GM18498 (cell line): ENCODE measurements at regions not wholly inside any gene's neighbourhood (a gene's known extent, or its start where the extent isn't known, plus 50 kb on each side); places are given as distances from the start of the nearest gene placed in this dataset.

Source experiments
- ATAC-seq: cut with Tn5 transposase; IDR thresholded peaks from one replicate; pipeline ENCODE4 v1.9.1; 2021; ENCODE audit warnings: mild to moderate bottlenecking, moderate library complexity; ENCODE audit not compliant: unreplicated experiment

DNA sequence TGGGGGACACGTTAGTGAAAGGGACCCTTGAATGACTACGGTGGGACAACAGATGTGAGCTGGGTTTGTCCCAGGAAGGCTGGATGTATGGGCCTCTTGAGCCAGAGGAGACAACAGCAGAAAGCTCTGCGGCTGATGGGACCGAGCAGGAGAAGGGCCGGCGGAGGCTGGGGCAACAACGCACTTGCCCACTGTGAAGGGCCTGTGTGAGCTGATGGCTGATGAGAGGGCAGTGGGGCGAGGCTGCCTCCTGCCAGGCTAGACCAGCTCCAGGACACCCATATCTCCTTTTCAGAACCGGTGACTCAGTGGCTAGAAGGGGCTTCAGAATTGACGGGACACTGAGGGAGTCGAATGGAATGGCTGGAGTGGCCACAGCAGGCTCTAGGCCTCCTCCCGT is 250.1 kb downstream of the SEC14L1 start:
- ATAC-seq: no peak

DNA sequence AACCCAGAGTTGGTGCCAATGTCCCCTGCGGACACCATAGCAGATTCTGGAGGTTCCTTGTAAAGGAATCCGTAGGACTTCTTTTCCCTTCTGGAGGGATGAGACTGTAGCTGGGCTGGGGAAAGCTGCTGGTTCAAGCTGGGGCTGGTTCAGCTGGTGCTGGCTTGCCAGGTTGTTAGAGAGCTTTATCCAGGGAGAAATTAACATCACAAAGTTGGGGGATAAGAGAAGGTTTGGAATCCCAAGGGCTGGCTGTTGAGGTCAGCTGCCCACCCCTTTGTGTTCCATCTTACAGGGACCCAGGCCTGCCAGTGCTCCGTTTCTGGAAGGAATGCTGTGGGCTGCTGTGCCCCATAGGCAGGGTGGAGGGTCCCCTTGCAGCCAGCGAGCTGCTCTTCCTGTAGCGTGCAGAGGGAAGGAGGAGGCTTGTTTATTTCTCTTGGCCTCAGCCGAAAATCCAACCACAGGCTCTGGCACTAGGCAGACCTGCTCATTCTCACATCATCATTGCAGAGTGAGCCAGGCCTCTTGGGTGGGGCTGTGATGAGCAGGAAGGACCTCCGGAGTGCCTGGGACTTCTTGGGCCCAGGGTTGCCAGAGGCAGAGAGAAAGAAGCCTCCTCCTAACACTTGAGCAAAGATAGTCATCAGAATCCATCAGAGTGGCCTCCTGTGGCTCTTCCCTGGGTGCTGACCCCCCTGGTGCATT is 251.1 kb downstream of the SEC14L1 start:
- no peak for ATAC-seq

DNA sequence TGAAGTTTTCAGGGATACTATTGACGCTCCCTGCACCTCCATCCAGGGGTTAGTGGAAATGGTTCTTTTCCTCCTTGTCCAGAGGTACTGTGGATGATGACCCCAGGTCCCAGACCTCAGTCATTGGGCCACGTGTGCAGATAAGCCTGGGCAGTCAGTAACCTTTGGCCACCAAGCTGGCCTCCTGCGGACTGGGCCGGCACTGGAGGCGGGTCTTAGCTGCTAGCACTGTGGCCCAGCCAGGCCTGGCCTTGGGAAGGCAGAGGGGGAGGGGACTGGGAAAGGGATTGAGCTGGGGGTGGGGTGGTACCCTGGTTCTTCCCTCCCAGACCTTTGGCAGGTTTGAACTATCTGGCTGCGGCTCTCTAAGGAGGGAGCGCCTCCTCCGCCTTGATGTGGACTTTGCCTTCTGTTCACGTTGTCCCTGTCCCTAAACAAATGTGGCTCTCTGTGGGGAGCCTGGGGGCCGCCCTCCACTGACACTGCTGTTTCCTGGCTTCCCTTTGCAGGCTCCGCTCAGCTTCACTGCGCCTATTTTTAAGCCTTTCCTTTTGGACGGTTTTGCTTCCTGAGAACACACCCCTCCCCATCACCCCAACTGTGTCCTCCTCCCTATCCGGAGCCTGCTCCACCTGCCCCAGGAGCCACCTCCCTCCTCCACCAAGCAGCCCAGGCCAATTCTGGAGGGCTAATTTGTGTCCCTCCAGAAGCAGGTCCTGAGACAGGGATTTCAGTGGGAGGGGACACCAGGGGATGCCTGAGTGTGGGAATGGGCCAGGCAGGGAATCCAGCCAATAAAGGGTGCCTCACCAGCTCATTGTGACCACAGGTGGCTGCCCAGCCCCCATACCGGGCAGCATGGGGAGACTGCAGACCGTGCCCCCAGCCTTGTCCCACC is 251.9 kb downstream of the SEC14L1 start:
- ATAC-seq: no peak

DNA sequence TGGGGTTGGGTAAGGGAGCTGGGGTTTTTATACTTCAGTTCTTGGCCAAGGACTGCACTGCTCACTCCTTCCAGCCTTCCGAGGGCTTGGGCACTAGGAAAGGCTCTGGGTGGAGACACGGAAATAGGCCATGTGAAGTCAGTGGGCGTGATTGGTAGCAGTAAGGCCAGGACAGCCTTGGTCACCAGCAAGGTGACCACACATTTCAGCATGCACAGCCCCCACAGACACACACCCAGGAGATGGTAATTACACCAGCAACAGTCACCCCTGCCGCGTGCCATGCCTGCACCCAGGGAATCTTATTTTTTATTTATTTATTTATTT is 252.5 kb downstream of the SEC14L1 start:
- ATAC-seq: no peak

DNA sequence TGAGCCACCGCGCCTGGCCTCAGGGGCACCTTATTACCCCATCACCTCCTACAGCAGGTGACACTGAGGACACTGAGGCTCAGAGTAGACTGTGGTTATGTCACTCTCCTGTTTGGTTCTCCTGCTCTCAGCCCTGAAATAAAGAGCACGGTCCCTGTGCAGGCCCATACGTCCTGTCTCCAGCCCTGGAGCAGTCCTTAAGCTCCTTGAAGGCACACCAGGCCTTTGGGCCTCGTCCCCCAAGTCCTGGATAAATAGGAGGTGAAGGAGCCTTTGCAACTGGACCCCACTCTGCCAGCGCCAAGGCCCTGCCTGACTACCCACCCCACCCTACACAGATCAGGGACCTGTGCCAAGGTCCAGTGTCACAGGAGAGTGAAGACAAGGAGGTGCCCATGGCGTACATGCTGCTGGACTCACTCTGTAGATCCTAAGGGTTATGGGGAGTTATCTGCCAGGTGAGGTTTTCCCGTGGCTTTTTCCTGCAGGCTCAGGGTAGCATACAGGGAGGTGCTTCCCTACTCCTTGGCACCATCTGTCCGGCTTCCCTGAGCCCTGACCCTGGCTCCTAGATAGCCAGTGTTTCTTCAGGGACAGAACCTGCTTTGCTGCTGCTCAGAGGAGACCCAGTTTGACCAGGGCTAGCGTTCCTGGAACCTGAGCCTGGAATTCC is 253.2 kb downstream of the SEC14L1 start:
- no peak for ATAC-seq

DNA sequence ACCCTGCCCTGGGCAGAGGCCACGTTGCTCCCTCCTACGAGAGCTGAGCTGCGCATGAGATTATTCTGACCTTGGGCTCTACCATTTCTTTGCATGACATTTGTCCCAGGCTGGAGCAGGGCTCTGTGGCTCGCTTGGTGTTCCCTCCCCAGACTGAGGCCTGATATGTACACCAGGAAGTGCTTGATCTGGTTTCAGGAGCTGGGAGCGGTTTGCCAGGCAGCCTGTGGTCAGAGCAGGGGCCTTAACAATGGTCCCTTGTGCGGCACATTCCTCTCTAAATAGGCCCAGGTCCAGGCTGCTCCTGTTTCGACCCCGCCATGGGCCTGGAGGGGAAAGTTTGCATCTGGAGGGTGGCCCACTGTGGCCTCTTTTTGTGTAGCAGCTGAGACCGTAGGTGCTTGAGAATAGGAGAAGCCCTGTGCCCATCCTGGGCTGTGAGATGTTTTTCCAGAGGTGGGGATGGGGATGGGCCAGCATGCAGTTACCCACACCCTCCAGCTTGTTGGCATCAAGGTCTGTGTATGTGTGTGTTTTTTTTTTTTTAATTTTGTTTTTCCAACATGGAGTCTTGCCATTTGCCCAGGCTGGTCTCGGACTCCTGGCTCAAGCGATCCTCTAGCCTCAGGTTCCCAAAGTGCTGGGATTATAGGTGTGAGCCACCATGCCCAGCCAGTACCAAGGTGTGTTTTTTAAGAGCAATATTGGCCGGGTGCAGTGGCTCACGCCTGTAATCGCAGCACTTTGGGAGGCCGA is 253.9 kb downstream of the SEC14L1 start:
- ATAC-seq: no peak

DNA sequence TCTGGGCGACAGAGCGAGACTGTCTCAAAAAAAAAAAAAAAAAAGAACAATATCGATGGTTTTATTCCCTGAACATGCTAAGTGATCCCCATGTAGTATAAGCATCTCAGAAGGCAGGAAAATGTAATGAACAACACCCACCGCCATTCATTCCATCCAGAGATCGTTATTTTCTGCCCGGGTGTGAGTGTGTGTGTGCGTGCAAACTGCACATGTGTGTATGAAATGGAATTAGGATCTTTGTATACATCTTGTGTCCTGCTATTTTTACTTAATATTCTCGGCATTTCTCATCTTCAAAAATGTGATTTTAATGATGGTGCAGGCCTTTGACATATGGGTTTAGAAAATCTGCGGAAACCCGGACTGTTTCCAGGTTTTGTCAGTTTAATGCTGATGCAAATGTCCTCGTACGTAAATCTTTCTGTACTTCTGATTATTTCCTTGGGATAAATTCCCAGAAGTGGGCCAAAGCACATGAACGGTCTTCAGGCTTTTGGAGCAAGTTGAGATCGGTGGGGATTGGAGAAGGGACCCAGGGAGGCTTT is 254.8 kb downstream of the SEC14L1 start:
- ATAC-seq: no peak

DNA sequence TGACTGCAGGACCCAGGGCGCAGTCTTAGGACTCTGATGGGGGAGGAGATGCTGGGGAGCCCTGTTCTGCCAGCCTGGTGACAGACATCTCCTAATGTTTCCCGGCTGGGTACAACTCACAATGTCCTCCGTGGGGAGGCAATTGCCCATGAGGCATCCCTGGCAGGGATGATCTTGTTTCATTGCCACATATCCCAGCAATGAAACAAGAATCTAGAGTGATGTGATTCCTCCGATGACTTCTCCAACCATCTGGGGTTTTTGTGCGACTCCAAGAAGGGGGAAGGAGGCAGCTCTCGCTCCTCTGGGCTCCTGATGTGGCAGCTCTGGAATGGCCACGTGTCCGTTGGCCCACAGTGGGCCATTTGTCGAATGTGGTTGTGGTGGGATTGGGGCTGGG is 255.8 kb downstream of the SEC14L1 start:
- ATAC-seq: no peak

DNA sequence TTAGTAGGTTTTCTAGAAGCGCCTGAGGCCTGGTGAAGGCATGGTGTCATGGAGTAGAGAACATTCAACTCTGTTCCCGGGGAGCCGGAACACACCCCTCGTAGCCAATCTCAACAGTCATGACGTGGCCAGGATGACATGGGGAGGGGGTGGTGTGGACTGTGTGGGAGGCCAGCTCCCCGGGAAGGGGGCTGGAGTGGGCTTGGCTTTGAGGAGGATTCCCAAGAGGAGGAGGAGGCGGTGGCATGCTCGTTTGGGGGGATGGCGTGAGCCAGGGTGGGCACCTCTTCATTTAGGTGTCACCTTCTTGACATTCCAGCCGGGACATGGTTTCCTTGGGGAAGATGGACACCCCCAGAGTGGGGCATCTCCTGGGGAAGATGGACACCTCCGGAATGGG is 257.5 kb downstream of the SEC14L1 start:
- no peak for ATAC-seq

DNA sequence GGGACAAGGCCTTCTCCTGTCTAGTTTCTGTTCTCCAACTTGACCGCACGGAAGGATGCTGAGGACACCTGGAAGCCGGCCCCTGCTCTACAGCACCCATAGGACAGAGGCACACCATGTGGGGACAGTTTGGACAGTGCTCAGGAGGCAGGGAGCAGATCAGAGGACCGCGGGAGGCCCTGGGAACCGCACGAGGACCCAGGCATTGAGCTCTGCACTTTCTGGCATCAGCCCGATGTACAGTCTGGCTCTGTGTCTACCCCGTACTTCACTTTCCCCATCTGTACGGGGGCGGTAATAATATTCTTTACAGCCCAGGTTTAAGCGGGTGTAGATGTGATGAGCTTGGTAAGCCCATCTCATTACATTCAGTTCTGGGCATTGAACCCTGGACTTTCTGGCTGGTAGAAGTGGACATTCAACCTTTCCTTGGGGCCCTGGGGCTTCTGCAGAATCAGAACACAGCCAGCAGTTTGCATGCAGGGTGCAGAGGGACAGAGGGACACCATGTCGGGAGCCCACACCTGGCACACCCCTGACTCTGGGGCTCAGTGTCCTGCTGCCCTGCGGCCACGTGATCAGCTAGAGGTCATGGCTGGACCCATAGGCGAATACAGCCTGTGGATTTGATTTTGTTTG is 258.7 kb downstream of the SEC14L1 start:
- ATAC-seq: no peak

DNA sequence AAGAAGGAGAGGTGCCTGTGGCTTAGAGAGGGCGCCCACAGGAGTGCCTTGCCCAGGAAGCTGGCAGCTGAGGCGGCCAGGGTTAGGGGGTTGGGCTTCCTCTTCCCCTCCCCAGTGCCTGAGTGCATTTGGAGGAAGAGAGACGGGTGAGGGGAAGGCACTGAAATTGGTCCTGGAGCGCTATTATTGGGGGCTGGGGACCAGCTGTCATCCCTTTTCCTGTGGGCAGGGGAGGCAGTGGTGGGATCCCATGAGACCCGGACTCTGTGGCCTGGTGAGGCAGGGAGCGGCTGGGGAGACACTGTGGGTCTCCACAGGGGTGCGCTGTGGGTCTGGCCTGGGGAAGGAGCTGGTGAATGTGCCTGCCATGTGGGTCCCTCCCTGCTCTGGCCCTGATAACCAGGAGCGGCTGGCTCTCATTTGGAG is 259.7 kb downstream of the SEC14L1 start:
- ATAC-seq: no peak

DNA sequence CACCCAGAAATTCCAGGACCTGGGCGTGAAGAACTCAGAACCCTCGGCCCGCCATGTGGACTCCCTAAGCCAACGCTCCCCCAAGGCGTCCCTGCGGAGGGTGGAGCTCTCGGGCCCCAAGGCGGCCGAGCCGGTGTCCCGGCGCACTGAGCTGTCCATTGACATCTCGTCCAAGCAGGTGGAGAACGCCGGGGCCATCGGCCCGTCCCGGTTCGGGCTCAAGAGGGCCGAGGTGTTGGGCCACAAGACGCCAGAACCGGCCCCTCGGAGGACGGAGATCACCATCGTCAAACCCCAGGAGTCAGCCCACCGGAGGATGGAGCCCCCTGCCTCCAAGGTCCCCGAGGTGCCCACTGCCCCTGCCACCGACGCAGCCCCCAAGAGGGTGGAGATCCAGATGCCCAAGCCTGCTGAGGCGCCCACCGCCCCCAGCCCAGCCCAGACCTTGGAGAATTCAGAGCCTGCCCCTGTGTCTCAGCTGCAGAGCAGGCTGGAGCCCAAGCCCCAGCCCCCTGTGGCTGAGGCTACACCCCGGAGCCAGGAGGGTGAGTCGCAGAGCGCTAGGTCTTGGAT is 261.5 kb downstream of the SEC14L1 start:
- ATAC-seq: no peak

DNA sequence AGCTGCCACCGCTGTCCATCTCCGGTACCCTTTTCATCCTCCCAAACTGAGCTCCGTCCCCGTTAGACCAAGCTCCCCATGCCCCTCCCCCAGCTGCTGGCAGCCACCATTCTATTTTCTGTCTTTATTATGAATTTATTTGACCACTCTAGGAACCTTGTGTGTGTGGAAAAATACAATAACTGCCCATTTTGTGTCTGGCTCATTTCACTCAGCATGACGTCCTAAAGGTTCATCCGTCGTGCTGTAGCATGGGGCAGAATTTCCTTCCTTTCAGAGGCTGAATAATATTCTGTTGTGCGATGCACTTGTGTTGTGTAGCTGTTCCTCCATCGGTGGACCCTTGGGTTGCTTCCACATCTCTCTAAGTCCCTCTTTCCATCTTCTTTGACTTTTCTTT is 263.1 kb downstream of the SEC14L1 start:
- no peak for ATAC-seq

DNA sequence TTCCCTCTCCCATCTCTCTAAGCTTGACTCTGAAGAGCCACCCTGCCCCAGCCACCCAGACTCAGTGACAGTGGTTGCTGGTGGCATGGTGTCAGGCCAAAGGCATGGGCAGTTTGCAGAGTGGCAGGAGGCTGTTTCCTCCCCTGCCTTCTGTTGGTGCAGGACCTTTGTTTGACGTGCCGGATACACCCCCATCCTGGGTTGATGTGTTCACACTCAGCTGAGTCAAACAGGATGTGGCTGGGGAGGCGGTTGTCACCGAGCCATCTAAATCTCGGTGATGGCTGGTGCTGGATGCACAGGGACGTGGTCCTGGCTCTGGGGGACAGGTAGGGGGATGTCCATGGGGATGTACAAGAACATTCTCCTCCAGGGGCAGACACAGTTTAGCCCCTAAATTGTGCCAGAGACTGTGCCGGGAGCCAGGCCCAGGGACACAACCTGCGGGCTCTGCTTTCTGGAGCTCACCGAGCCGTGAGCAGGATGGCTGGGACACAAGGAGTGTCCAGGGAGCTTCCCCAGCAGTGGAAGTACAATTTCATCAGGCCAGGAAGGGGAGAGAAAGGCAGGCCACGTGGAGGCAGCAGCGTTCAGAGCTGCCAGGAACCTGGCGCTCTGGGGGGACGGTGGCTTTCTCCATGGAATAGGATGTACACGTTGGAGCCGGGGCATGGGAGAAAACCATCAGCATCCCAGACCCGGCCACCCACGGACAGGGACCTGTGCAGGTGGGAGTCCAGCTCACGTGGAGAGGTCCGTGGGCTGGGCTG is 264.2 kb downstream of the SEC14L1 start:
- ATAC-seq: peak; percentile 83

DNA sequence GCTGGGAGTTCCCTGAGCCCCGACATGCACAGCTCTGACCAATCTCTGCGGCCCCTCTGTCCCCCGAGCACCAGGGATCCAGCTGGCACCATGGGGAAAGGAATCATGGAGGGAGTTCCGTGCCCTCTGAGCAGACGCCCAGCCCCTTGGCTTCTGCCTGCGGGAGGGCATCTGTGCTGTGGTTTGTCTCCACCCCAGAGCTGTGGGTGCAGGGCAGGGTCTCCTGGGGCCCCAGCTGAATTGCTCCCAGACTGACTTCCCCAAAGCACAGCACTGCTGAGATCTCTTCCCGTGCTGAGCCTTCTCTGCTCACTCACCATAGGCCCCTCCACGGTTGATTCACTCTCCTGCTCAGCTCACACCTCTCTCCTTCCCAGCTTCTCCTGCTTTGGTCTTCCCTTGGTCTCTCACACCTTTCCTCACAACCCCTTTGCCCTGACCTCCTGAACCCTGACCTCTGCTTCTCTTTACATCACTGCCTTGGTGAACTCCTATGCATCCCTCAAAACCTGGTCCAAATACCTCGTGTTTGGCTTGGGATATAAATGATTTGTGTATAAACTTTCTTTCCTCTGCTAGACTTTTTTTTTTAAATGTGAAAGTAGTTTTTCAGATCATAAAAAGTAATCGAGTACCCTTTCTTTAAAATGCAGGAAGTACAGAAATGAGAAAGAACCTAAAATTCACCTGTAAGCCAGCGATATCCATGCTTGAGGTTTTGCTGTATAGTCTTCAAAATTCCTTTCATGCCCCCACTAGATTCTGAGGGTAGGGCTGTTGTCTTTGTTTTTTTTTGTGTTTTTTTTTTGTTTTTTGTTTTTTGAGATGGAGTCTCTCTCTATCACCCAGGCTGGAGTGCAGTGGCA is 265.3 kb downstream of the SEC14L1 start:
- ATAC-seq: no peak

DNA sequence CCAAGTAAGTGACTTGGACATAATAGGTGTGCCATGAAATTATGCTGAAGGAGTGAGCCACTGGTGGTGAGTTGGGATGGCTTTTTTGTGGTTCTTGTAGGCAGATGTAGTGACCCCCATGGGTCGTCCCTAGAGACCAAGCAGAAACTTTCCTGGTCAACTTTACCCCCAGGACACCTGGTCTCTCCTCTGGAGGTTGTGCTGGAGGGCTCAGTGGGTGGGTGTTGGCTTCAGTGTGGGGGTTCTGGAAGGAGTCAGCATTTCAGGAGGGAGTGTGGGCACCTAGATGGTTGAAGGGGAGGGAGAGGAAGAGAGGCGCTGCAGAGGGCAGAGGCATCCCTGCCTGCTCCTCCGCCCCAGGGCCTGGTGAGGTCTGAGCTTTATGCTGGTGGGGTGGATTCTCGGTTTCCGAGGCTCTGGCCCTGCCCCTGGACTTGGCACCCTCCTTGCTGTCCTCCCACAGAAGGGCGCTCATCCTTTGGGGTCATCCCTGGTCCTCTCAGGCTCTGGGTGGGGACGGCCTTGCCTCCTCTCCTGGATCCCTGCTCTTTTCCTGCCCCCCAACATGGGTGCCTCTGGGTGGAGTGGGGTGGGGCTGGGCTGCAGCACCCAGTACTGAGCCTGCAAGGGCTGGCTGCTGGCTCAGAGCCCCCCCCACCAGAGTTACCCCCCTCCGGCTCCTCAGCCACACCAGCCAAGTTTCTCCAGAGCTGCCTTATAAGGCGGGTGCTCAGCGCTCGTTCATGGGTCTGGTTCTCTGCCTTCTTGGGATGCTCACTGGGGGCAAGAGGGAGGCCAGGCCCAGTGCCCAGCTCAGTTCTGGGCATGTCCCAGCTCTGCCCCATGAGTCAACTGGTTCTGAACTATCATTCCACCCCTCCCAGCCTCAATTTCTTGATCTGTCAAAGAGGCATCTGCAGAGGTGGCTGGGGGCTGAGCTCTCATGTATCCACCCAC is 266.8 kb downstream of the SEC14L1 start:
- ATAC-seq: no peak

DNA sequence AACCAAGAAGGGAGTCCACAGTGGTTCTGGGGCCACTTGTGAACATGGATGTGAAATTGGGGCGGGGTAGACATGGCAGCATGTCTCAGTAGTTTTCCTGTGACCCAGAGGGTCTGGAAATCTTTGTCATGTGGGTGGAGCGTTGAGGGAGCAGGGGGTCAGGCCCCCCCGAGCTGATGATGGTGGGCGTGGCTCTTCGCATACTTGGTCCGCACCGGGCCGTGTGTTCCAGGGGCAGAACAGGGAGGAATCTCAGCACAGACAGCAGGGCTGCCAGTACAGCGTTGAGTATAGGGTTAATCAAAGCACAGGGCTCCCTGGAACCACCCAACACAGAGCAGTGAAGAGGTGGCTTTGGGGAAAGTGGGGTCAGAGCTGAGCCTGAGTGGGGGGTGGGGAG is 267.5 kb downstream of the SEC14L1 start:
- ATAC-seq: no peak
